Thymus (tissue), 11 donors: ENCODE measurements at regions not wholly inside any gene's neighbourhood (a gene's known extent, or its start where the extent isn't known, plus 50 kb on each side); places are given as distances from the start of the nearest gene placed in this dataset.

Experiments
- DNase-seq, 9 donors: peaks; one replicate each; pipeline ENCODE4 v3.0.0-alpha.2; 2013; ENCODE audit warnings: low spot score in 9 of 9, low read depth in 6 of 9, missing footprints in 1 of 9
- H3K27ac ChIP-seq, 2 donors: one replicate each; pipeline ENCODE4 v1.5.1; 2013; ENCODE audit warnings: control low read depth in 1 of 2, low read depth in 1 of 2, low read length in 1 of 2, mild to moderate bottlenecking in 1 of 2, moderate library complexity in 1 of 2
- H3K27me3 ChIP-seq, 2 donors: one replicate each; pipeline ENCODE4 v1.5.1; 2013; ENCODE audit warnings: low read length in 1 of 2; ENCODE audit not compliant: control insufficient read depth in 2 of 2, insufficient read depth in 1 of 2
- H3K36me3 ChIP-seq, 2 donors: one replicate each; pipeline ENCODE4 v1.5.1; 2013; ENCODE audit warnings: low read length in 1 of 2, mild to moderate bottlenecking in 1 of 2, moderate library complexity in 1 of 2; ENCODE audit not compliant: control insufficient read depth in 2 of 2, insufficient read depth in 2 of 2
- H3K4me1 ChIP-seq, 2 donors: one replicate each; pipeline ENCODE4 v1.5.1; 2013; ENCODE audit warnings: low read length in 2 of 2; ENCODE audit not compliant: control insufficient read depth in 2 of 2, insufficient read depth in 2 of 2
- H3K4me3 ChIP-seq, 2 donors: one replicate each; pipeline ENCODE4 v1.5.1; 2013; ENCODE audit warnings: low read length in 2 of 2, control low read depth in 1 of 2, mild to moderate bottlenecking in 1 of 2
- H3K9me3 ChIP-seq, 2 donors: one replicate each; pipeline ENCODE4 v1.5.1; 2013; ENCODE audit warnings: low read length in 1 of 2, mild to moderate bottlenecking in 1 of 2; ENCODE audit not compliant: control insufficient read depth in 2 of 2, insufficient read depth in 1 of 2
- WGBS: extraction: QIAGEN DNeasy Blood & Tissue Kit; methylation state at CpG from one replicate; pipeline ENCODE4 v1.1.7; 2013; 5-methylcytosine and 5-hydroxymethylcytosine counted together
- donor health status: healthy.

DNA sequence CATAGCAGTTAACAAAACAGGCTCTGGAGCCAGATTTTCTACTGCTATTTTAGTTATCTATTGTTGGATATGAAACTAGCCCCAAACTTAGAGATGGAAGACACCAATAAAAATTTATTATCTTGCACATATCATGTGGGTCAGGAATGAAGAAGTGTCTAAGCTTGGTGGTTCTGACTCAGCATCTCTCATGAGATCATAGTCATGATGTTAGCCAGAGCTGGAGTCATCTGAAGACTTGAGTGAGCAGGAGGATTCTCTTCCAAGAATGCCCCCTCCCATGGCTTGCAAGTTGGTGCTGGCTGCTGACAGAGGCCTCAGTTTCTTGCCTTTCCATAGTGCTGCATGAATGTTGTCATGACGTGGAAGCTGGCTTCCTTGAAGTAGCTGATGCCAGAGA lies 68.2 kb upstream of the TAPT1 start:
- Histone ChIP-seq H3K27ac (no peak overlapping the region), H3K36me3 (no peaks in the 10 kb centered on the region), H3K4me3 (no peak overlapping the region), H3K27me3 (no peaks in the 10 kb centered on the region), H3K9me3 (no peaks in the 10 kb centered on the region), H3K4me1 (no peaks in the 10 kb centered on the region)
- WGBS, result 93% methylated on average over 1 of the region's 1 CpG
- no peak for DNase-seq

- 95% methylated on average over 2 of the region's 2 CpGs for WGBS
- DNase-seq, result no peak
Measured at GRCh38 chr4:16293210-16293838, 67.1 kb upstream of the TAPT1 start.

GRCh38 chr4:16292585-16292984 lies 66.3 kb upstream of the TAPT1 start:
- H3K4me1 ChIP-seq, result no peaks in the 10 kb centered on the region
- no peak for DNase-seq
- no peaks in the 10 kb centered on the region for H3K36me3 ChIP-seq
- H3K9me3 ChIP-seq, result no peaks in the 10 kb centered on the region
- no peak overlapping the region for H3K27ac ChIP-seq
- no peak overlapping the region for H3K4me3 ChIP-seq
- 96% methylated on average over 7 of the region's 7 CpGs for WGBS
- no peaks in the 10 kb centered on the region for H3K27me3 ChIP-seq

More at GRCh38 chr4:16293210-16293838, 67.1 kb upstream of the TAPT1 start:
- Histone ChIP-seq H3K9me3 (no peaks in the 10 kb centered on the region), H3K27ac (no peak overlapping the region), H3K4me3 (no peak overlapping the region), H3K36me3 (no peaks in the 10 kb centered on the region), H3K4me1 (no peaks in the 10 kb centered on the region), H3K27me3 (no peaks in the 10 kb centered on the region)

GRCh38 chr4:16290681-16291420 lies 64.6 kb upstream of the TAPT1 start:
- Histone ChIP-seq H3K27me3 (no peaks in the 10 kb centered on the region), H3K4me1 (no peaks in the 10 kb centered on the region), H3K4me3 (no peak overlapping the region), H3K9me3 (no peaks in the 10 kb centered on the region), H3K36me3 (no peaks in the 10 kb centered on the region), H3K27ac (no peak overlapping the region)
- 95% methylated on average over 8 of the region's 8 CpGs for WGBS
- DNase-seq, result no peak

GRCh38 chr4:16289897-16290554 lies 63.8 kb upstream of the TAPT1 start:
- no peaks in the 10 kb centered on the region for H3K27me3 ChIP-seq
- no peak overlapping the region for H3K27ac ChIP-seq
- H3K4me1 ChIP-seq, result no peaks in the 10 kb centered on the region
- no peaks in the 10 kb centered on the region for H3K9me3 ChIP-seq
- 10% methylated on average over 4 of the region's 4 CpGs for WGBS
- no peak overlapping the region for H3K4me3 ChIP-seq
- H3K36me3 ChIP-seq, result no peaks in the 10 kb centered on the region
- DNase-seq, result peak in 8 of 9 donors; percentile 1 to 55 (median 20)

- H3K27me3 ChIP-seq, result no peaks in the 10 kb centered on the region
- peaks cover 1 to 8% of the 10 kb centered on the region in 2 donors for H3K9me3 ChIP-seq
- no peaks in the 10 kb centered on the region for H3K4me1 ChIP-seq
- no peak for DNase-seq
- H3K36me3 ChIP-seq, result no peaks in the 10 kb centered on the region
- no peak overlapping the region for H3K27ac ChIP-seq
- whole genome bisulfite sequencing, result 99% methylated on average over 3 of the region's 3 CpGs
- no peak overlapping the region for H3K4me3 ChIP-seq
Measured at GRCh38 chr4:16284050-16284449, 57.8 kb upstream of the TAPT1 start.

- Histone ChIP-seq H3K9me3 (peaks cover 2 to 10% of the 10 kb centered on the region in 2 donors), H3K36me3 (no peaks in the 10 kb centered on the region), H3K27me3 (no peaks in the 10 kb centered on the region), H3K4me1 (no peaks in the 10 kb centered on the region), H3K27ac (no peak overlapping the region), H3K4me3 (no peak overlapping the region)
- 98% methylated on average over 1 of the region's 1 CpG for WGBS
- no peak for DNase-seq
Measured at GRCh38 chr4:16278178-16278577, 51.9 kb upstream of the TAPT1 start.
